CD4-positive, alpha-beta T cell treated with Interleukin-17A for 4 hours (primary cell): ENCODE measurements at regions not wholly inside any gene's neighbourhood (a gene's known extent, or its start where the extent isn't known, plus 50 kb on each side); places are given as distances from the start of the nearest gene placed in this dataset.

Experiments used
- DNase-seq: peaks from one replicate; pipeline ENCODE4 v3.0.0-alpha.2; 2020; ENCODE audit warnings: mixed read lengths

GRCh38 chr1:229938551-229938950 lies 128.5 kb upstream of the GALNT2 start:
- DNase-seq: no peak

- no peak for DNase-seq
These were observed 126.4 kb upstream of the GALNT2 start for GRCh38 chr1:229940684-229941083.

DNA sequence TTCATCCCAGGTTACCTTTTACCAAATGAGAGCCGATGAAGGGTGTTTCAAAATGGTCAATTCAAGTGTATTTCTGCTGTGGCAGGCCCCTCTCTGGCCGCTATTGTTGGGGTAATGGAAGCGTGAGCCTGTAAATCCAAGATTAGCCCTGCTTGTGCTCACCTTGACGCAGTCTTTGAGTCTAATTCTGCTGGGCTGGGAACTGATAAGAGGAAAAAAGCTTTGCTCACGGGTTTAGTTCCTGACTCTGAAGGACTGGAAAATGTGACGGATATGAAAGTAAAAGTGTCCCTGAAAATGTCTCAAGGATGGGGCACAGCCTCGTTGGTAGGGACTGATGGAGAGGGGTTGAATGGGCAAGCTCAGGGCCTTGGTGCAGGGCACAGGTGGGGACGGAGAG lies 125.9 kb upstream of the GALNT2 start:
- DNase-seq: no peak

DNA sequence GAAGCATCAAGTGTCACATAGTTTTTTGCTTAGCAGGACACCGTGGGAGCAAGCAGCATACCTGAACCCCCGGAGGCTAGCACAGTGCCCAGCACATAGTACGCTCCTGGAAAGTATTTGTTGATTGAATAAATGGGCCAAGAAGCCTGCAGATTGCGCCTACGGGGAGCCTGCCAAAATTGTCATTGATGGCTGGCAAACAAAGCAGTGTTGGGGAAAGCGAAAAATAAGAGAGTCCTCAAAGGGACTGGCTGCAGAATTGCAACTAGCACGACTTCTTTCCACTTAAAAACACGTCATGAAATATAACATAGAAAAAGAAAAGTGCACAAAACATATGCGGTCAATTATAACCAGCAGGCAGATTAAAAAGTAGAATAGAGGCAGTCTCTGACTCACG lies 125.2 kb upstream of the GALNT2 start:
- DNase-seq: no peak

DNA sequence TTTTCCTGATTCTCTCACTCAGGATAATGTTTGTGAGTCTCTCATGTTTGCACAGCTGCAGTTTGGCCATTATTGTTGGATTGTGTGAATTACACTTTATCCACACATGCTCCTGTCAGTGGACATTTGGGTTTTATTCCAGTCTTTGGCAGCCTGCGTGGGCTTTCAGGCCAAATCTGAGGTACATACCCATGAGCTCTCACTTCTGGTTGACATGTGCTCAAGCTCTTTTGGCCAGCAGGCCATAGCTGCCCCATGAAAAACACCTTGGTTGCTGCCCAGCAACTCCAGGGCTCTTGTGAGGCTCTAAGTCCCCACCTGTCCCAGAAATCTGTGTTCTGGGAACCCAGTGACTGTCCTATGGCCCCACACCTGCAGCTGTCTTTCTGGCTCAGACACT lies 124.5 kb upstream of the GALNT2 start:
- no peak for DNase-seq

- no peak for DNase-seq
These were observed 123.8 kb upstream of the GALNT2 start for GRCh38 chr1:229943148-229943714.

GRCh38 chr1:229943988-229944743 lies 122.9 kb upstream of the GALNT2 start:
- DNase-seq: no peak

GRCh38 chr1:229945795-229946194 lies 121.2 kb upstream of the GALNT2 start:
- no peak for DNase-seq

DNA sequence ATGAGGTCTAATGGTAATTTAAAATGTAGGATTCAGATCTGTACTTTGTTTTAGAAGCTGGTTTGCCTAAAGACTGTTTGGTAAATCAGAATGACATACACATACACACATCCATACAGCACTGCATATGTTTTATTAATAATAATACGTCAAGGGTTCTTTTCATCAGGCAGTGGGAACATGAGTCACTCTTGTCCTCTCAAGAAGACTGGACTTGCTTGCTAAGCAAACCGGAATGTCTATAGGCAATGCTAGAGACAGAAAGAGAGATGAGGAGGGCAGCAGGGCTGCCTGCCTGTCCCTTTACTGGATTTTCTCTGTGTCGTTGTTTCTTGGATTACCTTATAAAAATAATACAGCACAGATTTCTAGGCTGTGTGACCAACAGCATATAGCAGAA lies 119.1 kb upstream of the GALNT2 start:
- DNase-seq: no peak

DNA sequence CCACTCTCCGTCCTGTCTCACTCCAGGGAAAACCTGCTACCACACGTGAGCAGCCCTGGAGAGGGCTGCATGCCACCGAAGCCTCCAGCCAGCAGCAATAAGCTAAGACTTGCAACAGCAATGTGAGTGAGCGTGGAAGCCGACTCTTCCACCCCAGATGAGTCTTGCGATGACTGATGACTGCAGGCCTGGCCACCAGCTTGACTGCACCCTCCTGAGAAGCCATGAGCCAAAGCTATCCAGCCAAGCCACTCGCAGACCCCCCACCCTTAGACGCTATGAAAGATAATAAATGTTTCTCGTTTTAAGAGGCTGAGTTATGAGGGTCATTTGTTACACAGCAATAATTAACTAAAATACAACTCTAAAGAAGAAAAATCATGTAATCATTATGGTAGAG lies 118.6 kb upstream of the GALNT2 start:
- no peak for DNase-seq

- DNase-seq: no peak
These were observed 117.5 kb upstream of the GALNT2 start for GRCh38 chr1:229949500-229949899.

DNA sequence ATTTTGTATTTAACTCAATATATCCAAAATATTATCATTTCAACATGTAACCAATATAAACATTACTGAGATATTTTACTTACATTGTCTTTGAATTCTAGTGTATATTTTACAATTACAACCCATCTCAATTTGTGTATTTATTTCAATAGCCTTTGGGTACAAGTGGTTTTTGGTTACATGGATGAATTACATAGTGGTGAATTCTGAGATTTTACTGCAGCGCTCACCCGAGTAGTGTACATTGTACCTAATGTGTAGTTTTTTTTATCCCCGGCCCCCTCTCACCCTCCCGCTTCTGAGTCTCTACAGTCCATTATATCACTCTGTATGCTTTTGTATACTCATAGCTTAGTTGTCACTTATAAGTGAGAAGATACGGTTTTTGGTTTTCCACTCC lies 117.0 kb upstream of the GALNT2 start:
- DNase-seq: no peak

DNA sequence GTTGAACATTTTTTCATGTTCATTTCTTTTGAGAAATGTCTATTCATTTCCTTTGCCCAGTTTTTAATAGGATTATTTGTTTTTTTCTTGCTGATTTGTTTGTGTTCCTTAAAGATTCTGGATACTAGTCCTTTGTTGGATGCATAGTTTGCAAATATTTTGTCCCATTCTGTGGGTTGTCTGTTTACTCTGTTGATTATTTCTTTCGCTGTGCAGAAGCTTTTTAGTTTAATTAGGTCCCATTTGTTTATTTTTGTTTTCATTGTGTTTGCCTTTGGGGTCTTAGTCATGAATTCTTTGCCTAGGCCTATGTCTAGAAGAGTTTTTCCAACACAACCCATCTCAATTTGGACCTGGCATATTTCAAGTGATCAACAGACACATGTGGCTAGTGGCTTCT lies 116.1 kb upstream of the GALNT2 start:
- no peak for DNase-seq

DNA sequence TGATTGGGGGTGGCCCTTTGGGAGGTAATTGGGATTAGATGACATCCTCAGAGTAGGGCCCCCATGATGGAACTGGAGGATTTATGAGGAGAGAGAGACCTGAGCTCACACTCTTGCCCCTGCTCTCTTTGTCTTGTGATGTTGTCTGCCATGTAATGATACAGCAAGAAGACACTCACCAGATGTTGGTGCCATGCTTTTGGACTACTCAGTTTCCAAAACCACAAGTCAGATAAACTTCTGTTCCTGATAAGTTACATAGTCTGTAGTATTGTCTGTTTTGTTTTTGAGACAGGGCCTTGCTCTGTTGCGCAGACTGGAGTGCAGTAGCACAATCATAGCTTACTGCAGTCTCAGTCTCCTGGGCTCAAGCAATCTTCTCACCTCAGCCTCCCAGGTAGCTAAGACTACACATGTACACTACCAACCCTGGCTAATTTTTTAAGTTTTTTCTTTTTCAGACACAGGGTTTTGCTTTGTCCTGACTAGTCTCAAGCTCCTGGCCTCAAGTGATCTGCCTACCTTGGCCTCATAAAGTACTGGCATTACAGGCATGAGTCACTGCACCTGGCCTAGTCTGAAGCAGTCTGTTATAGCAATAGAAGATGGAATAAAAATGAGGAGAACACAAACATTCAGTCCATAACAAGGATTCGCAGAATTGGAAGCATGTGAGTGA lies 115.0 kb upstream of the GALNT2 start:
- DNase-seq: no peak

DNA sequence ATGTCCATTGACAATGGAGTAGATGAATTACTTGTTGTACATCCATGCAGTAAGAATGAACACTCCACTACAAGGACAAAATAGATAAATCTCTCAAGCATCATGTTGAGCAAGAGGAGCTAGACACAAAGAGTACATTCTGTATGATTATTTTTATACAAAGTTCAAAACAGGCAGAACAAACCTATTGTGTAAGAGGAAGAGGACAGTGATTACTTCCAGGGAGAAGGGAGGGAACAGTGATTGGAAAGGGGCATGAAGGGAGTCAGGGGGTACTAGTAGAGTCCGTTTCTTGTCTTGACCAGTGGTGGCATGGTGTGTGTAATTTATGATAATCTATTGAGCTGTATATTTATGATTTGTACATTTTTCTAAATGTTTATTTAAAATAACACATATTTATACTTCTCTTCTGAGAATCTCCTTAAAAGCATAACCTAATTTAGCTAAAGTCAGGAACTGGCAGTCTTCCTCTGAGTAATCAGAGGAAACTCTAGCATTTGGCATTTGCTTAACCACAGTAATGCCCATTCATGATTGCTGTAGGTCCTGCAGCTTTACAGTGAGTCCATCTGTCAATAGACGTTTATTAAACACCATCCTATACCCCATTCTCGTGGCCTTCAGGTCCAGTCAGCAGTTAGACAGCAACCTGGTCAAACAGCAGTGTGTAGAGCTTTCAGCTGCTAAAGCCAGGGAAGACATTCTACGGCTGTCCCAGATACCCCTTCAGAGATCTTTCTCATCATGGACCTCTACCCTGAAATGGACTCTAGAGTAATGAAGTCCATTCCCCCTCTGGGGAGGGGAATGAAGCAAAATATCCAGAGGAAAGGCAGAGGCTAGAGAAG lies 114.1 kb upstream of the GALNT2 start:
- DNase-seq: no peak

GRCh38 chr1:229953736-229954326 lies 113.2 kb upstream of the GALNT2 start:
- no peak for DNase-seq

DNA sequence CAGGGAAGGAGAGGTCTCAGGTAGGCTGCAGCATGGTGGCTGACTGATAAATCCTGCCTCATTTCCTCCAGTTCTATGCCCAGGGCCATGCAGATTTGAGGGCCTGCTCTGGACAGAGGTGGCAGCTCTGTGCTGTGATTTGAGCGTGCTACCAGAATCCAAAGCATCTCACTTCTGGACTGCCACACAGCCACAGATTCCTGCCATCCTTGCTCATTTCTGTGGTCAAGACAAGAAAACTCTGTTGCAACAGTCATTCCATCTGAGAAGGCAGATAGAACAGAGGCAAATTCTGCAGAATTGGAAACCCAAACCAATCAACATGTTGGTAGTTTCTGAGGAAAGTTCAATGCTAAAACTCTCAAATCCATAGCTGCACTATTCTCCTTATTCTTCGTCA lies 102.8 kb upstream of the GALNT2 start:
- DNase-seq: no peak

DNA sequence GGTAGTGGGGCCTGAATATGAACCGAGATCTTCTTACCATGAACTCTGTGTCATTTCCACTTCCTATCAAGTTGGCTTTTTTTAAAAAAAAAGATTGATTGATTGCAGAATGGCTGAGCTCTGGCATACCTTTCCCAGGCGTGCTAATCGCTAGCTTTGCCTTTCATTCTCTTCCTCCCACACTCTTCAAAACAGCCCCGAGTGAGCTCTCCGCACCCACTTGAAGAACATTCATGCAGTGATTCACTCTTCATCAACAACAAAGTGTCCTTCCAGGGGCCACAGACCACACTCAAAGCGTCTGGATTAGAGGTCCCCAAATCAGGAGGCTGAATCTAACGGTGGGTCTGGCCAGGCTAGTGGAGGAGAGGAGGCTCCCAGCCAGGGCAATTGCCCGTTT lies 96.3 kb upstream of the GALNT2 start:
- DNase-seq: no peak

DNA sequence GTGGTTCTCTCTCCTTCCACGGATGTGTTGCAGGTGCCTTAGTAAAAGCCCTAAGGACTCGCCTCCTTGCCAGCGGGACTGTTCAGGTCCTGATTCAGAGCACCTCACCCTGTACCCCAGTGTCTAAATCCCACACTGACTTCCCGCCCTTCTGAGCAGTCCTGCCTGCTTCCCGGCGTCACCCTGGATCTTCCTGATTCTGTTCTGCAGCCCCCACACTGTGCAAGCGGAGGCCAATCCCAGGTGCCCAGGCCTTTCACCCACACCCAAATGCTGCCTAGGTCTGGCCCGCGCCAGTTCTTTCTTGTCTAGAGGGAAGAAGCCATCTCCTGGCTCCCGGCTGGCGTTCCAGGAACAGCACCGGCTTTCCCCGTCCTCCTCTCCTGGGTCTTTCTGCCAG lies 95.9 kb upstream of the GALNT2 start:
- DNase-seq: no peak

DNA sequence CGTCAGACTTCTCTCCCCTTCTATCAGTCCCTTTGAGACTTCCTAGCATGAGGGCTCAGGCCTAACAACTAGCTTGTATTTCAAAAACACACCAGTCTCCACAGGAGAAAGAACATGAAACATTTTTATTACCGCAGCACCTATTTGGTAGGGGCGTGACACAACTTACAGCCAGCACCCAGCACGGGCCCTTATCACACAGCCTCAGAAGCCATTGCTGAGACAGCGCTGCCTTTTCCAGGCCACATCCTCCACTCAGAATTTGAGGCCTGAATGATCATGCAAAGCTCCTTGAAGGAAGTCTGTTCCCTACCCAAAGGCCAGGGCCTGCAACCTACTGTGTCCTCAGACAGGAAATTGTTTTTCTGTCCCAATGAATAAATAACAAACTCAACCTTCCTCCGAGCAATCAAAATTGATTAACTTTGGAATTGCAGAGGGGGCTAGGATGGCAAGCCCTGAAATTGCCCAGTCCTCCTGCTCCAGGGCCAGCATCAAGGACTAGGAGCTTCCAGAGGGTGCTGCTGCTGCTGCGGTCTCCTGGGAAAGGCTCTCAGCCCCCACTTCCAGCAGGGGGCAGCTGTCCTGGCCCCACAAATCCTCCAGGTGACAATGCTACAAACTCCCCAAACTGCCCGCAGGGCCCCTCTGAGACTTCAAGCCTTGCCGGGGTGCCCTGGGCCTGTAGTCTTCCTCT lies 94.3 kb upstream of the GALNT2 start:
- DNase-seq: peak; percentile 7

DNA sequence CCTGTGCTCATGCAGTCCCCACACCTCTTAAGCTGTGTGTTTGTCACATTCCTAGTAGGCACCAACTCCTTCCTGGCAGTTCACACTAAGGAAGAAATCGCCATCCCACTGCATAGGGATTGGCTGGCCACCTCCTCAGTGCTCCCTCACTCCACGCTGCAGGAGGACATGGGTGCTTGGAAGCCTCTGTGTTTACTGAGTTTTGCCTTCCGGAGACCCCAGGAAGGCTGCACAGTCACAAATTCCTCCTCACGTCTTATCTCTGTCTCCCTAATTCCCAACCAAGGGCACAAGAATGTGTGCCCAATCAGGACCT lies 93.8 kb upstream of the GALNT2 start:
- no peak for DNase-seq

DNA sequence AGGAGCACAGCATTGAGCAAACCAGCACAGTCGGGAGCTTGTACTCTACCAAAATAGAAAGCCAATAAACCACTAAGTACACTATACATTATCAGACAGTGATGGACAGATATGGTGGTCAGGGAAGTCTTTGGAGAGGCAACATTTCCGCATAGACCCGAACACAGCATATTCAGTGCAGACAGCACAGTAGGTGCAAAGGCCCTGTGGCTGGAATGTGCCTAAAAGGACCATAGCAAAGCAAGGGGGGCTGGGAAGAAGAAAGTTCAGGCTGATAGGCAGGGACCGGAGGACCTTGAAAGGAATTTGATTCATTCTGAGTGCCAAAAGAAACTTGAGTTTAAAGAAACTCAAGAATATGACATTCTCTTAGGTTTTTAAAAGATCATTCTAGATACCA lies 92.0 kb upstream of the GALNT2 start:
- DNase-seq: no peak

DNA sequence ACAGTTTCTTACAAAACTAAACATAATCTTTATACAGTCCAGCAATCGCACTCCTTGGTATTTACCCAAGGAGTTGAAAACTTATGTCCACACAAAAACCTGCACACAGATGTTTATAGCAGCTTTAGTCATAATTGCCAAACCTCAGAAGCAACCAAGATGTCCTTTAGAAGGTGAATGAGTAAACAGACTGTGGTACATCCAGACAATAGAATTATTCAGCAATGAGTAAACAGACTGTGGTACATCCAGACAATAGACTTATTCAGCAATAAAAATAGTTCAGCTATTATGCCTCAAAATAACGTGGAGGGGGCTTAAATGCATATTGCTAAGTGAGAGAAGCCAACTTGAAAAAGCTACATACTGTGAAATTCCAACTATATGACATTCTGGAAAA lies 87.0 kb upstream of the GALNT2 start:
- DNase-seq: no peak
